Ramos (cell line): ENCODE measurements at regions not wholly inside any gene's neighbourhood (a gene's known extent, or its start where the extent isn't known, plus 50 kb on each side); places are given as distances from the start of the nearest gene placed in this dataset.

Source experiments
- in situ Hi-C: fragments of 300-500 bp; cut with MboI; formaldehyde crosslinking; loops from one replicate; pipeline ENCODE4 v1.14.3; 2022; ENCODE audit warnings: low sequenced_read_pairs; ENCODE audit not compliant: unreplicated experiment

DNA sequence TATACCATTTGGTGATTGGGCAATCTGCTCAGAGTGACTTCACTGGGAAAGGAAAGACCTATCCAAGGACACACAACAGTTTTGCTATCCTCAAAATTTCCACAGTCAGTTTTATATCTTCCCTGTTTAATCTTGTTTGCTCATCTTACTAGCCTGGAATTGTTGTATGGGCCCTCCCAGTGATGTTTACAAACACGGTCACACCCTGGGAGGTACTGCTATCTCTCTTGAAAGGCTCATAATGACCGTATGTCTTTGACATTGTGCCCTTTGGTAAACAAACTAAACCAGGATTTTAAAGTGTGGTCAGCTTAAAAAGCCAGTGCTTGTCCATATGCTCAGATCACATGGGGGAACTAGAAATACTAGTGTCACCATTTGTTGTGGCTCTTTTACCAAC, 277.0 kb downstream of the CDH2 start:
- in situ Hi-C loops, result no loop called here

GRCh38 chr18:27894746-27895145, 282.2 kb downstream of the CDH2 start:
- in situ Hi-C loops, result no loop called here

GRCh38 chr18:27887711-27888495, 289.0 kb downstream of the CDH2 start:
- in situ Hi-C loops, result no loop called here

GRCh38 chr18:27887287-27887686, 289.6 kb downstream of the CDH2 start:
- in situ Hi-C loops, result no loop called here

DNA sequence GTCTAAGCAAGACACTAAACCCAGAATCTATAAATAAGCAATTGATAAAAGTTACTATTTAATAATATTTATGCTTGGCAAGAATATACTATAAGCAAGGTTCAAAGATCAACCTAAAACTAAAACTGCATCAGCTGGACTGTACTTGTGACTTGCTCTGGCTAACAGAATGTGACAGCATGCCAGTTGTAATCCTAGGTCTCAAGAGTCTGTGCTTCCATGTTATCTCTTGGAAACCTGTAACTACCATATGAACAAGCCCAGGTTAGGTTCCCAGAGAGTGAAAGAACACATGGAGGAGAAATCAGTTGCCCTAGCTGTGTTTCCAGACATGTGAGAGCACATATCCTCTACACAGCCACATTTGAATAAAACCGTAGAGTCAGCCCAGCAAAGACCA, 297.4 kb downstream of the CDH2 start:
- in situ Hi-C loops, result no loop called here

GRCh38 chr18:27871726-27872125, 305.2 kb downstream of the CDH2 start:
- in situ Hi-C loops, result no loop called here

GRCh38 chr18:27869735-27870134, 307.2 kb downstream of the CDH2 start:
- in situ Hi-C loops, result no loop called here

- in situ Hi-C loops, result no loop called here
Observed at GRCh38 chr18:27865431-27865830, 311.5 kb downstream of the CDH2 start.

DNA sequence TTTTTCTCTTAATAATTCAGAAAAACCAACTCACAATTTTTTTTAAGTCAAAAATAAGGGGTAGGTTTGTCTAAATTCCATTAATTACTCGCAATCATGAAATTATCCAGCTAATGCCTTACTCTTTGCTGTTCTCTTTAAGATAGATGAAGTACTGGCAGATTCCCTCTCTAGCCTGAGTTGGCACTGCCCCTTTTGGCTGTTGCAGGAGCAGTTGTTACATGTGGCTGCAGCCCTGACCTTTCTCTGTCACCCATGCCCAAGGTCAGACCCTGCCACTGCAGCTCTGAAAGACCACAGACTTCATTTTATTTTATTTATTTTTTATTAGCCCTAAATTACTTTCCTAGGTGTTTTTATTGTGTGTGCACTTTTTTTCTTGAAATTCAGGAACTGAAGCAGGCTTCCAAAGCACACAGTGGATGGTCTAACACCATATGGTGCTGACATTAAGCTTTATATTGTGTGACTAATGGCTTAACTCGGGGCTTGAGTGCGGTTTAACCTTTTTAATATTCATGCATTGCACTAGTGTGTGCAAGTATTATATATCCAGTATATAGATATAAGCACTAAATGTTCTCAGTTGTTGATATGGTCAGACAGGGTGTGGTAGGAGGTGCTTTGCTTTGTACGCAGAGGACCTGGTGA, 313.0 kb downstream of the CDH2 start:
- in situ Hi-C loops, result no loop called here

GRCh38 chr18:27862041-27862682, 314.8 kb downstream of the CDH2 start:
- in situ Hi-C loops, result no loop called here

DNA sequence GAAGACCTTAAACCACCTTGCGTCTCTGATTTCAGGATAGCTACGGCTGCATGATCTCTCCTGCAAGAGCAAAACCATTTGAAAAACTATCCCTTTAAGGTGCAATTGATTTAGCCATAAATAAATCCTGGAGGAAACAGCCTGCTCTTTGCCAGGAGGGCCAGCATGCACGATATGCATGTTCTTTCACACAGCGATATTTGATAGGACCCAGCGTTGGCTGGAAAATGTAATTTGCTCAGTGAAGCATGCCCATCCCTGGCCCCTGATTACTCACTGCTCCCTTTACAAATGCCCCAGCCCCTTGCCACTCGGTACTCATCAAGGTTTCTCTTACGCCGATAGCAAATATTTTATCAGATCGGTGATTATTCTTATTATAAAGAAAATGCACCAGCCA, 315.4 kb downstream of the CDH2 start:
- in situ Hi-C loops, result no loop called here

DNA sequence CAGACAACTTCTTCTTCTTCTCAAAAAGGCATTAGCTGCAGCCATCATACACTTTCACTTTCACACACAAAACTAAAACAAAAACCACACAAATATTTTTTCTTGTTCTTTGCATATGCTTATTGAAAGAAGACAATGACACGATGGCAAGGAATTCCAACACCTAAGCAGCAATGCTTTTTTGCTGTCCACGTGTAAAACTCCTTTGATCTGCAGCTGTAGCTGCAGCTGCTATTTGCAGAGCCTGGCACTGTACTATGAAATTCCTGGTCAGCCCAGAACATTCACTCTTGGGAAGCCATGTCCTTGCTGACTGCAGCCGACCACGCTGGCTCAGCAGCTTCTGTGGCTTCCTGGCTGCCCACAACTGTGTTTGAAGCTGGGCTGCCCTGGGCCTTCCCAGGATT, 316.2 kb downstream of the CDH2 start:
- in situ Hi-C loops, result no loop called here

GRCh38 chr18:27860011-27860410, 316.9 kb downstream of the CDH2 start:
- in situ Hi-C loops, result no loop called here

GRCh38 chr18:27856820-27857219, 320.1 kb downstream of the CDH2 start:
- in situ Hi-C loops, result no loop called here

GRCh38 chr18:27855486-27855885, 321.4 kb downstream of the CDH2 start:
- in situ Hi-C loops, result no loop called here

DNA sequence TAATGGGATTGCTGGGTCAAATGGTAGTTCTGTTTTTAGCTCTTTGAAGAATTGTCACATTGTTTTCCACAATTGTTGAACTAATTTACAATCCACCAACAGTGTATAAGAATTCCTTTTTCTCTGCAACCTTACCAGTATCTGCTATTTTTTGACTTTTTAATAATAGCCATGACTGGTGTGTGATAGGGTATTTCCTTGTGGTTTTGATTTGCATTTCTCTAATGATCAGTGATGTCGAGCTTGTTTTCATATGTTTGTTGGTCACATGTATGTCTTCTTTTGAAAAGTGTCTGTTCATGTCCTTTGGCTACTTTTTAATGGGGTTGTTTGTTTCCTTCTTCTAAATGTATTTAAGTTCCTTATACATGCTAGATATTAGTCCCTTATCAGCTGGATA, 322.3 kb downstream of the CDH2 start:
- in situ Hi-C loops, result no loop called here

GRCh38 chr18:27848336-27848735, 328.6 kb downstream of the CDH2 start:
- in situ Hi-C loops, result no loop called here

DNA sequence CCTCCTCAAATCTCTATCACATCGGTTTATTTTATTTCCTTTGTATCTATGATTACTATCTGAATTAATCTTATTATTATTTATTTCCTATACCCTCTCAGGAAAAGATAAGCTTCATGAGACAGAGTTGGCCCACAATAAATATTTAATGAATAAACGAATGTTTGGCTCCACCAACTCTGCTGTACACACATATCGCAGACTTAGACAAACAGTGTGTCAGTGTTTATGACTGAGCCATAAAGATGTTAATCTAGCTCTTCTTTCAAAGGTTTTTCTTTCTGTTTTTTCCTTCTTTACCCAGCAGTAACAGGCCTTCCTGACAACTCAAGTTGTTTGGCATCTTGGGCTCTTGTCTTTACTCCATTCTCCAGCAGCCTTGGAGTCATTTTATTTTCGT, 329.5 kb downstream of the CDH2 start:
- in situ Hi-C loops, result no loop called here

DNA sequence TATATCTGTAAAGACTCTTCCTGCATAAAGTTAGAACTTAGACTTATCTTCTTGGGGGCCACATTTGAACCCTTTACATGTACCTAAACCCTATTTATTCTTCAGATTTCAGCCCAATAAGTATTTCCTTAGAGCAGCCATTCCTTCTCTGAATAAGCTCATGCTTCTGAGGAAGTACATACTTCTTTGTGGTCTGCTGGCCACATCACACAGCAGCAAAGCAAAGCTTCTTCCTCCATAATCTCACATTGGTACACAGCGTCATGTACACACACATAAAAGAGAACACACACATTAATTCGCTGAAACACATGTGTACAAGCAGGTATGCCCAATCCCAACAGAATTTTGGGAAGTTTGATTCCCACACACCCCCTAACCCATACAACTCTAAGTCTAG, 331.0 kb downstream of the CDH2 start:
- in situ Hi-C loops, result no loop called here

DNA sequence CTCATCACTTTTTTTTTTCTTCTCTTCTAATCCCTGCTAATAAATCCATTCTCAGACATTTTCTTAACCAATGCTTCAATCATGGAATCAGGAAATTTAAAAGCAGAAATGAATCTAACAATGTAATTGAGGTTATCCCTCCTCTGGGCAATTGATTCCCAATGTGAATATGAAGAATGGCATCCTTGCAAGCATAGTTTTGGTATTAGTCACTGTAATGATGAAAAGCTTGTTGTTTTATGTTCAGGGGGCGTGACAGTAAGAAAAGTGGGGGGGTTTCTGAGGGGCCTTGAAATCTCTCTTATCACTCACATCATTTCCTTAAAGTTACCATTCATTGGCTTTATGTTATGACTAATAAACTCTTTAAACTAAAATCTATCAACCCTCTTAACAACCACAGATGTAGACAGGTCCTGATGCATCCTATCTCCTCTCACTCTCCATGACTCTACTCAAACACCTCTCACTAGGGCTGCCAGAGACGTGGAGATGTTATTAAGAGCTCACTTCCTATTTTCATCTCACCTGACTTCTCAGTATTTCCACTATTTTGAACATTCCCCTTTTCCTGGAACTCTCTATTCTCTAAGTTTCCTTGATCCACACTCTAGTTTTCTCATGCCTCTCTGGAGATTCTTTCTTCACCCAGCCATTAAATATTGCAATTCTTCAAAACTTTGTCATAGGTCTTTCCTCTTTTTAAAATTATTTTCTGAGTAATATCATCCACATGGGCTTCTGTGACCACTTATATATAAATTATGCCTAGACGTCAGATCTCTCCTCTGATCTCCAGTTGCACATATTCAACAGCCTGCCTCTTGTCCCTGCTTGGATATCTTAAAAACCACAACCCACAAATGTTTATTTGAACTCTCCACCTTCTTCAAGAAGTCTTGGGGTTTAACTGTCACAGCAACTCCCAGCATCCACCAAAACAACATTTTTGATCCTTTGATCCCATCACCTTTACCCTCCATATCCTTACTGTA, 332.9 kb downstream of the CDH2 start:
- in situ Hi-C loops, result no loop called here
